Left ventricle myocardium superior (tissue), 1 donor: ENCODE measurements at regions not wholly inside any gene's neighbourhood (a gene's known extent, or its start where the extent isn't known, plus 50 kb on each side); places are given as distances from the start of the nearest gene placed in this dataset.
A peak's percentile ranks its signal among the peaks of the same experiment; 100 is the strongest.

ENCODE experiments used
- ATAC-seq: fragments of 200-7000 bp; cut with Tn5 transposase; one replicate; pipeline ENCODE4 v1.9.1; 2020; ENCODE audit warnings: mild to moderate bottlenecking, moderate library complexity
- DNase-seq: peaks from one replicate; pipeline ENCODE4 v3.0.0-alpha.2; 2020
- intact Hi-C: fragments of 100-400 bp; cut with micrococcal nuclease; formaldehyde crosslinking; loops from one replicate; pipeline ENCODE4 v1.11.0; 2022
- donor health status: DM: no; HTN: yes; CAD: no; lungs with severe emphysema.

GRCh38 chr13:111638233-111638632, 317.8 kb downstream of the TEX29 start:
- no peak for ATAC-seq
- intact Hi-C loops: no loop called here

GRCh38 chr13:111639196-111639705, 318.8 kb downstream of the TEX29 start:
- ATAC-seq (no peak), DNase-seq (no peak)
- intact Hi-C loops: no loop called here

More at GRCh38 chr13:111638233-111638632, 317.8 kb downstream of the TEX29 start:
- DNase-seq: no peak

GRCh38 chr13:111640006-111640405, 319.6 kb downstream of the TEX29 start:
- ATAC-seq (no peak), DNase-seq (no peak)
- intact Hi-C loops: no loop called here

- ATAC-seq (no peak), DNase-seq (no peak)
- intact Hi-C loops: no loop called here
Observed at GRCh38 chr13:111640476-111640875, 320.0 kb downstream of the TEX29 start.

GRCh38 chr13:111642156-111642767, 321.8 kb downstream of the TEX29 start:
- intact Hi-C loops: no loop called here
- no peak for ATAC-seq
- no peak for DNase-seq

- ATAC-seq: no peak
- DNase-seq: no peak
- intact Hi-C loops: no loop called here
Observed at GRCh38 chr13:111644750-111645149, 324.3 kb downstream of the TEX29 start.

GRCh38 chr13:111645198-111645597, 324.8 kb downstream of the TEX29 start:
- ATAC-seq (no peak), DNase-seq (no peak)
- intact Hi-C loops: no loop called here

- intact Hi-C loops: no loop called here
- ATAC-seq (no peak), DNase-seq (no peak)
Observed at GRCh38 chr13:111645598-111646455, 325.4 kb downstream of the TEX29 start.

GRCh38 chr13:111646456-111646855, 326.0 kb downstream of the TEX29 start:
- DNase-seq: no peak
- intact Hi-C loops: no loop called here
- no peak for ATAC-seq

- no peak for DNase-seq
- ATAC-seq: no peak
- intact Hi-C loops: no loop called here
Observed at GRCh38 chr13:111648885-111649284, 328.4 kb downstream of the TEX29 start.

GRCh38 chr13:111650626-111651025, 330.2 kb downstream of the TEX29 start:
- DNase-seq (no peak), ATAC-seq (no peak)
- intact Hi-C loops: no loop called here

GRCh38 chr13:111652676-111653075, 332.2 kb downstream of the TEX29 start:
- DNase-seq: no peak
- intact Hi-C loops: no loop called here
- no peak for ATAC-seq

- no peak for ATAC-seq
- no peak for DNase-seq
- intact Hi-C loops: no loop called here
Observed at GRCh38 chr13:111654531-111654930, 334.1 kb downstream of the TEX29 start.

- intact Hi-C loops: no loop called here
- DNase-seq (no peak), ATAC-seq (no peak)
Observed at GRCh38 chr13:111656439-111656838, 336.0 kb downstream of the TEX29 start.

- intact Hi-C loops: no loop called here
- DNase-seq (no peak), ATAC-seq (no peak)
Observed at GRCh38 chr13:111657013-111657412, 336.6 kb downstream of the TEX29 start.

- ATAC-seq (peak; percentile 63), DNase-seq (no peak)
- intact Hi-C loops: no loop called here
Observed at GRCh38 chr13:111658145-111659100, 338.0 kb downstream of the TEX29 start.

GRCh38 chr13:111659219-111659775, 338.9 kb downstream of the TEX29 start:
- intact Hi-C loops: no loop called here
- DNase-seq (no peak), ATAC-seq (no peak)

- ATAC-seq (peak; percentile 18), DNase-seq (peak; percentile 64)
- intact Hi-C loops: no loop called here
Observed at GRCh38 chr13:111659842-111660241, 339.4 kb downstream of the TEX29 start.

GRCh38 chr13:111661052-111661451, 340.6 kb downstream of the TEX29 start:
- ATAC-seq (no peak), DNase-seq (no peak)
- intact Hi-C loops: no loop called here
